CD14-positive monocyte (primary cell): ENCODE measurements at regions not wholly inside any gene's neighbourhood (a gene's known extent, or its start where the extent isn't known, plus 50 kb on each side); places are given as distances from the start of the nearest gene placed in this dataset.
A peak's percentile ranks its signal among the peaks of the same experiment; 100 is the strongest.

Experiments
- DNase-seq, 3 donors: peaks; one replicate each; pipeline ENCODE4 v3.0.0-alpha.2; 2011 to 2022
- H2AFZ ChIP-seq: 2 replicates; pipeline ENCODE4 v1.6.0; 2012; ENCODE audit warnings: mild to moderate bottlenecking, low read depth, low read length, inconsistent platforms; ENCODE audit not compliant: insufficient read depth, poor library complexity, severe bottlenecking
- H3K27ac ChIP-seq, 2 donors: 1 replicate in 1 of 2; 2 replicates in 1 of 2; pipeline ENCODE4 v1.5.1; 2012 to 2013; ENCODE audit warnings: low read length in 2 of 2, control low read depth in 1 of 2, inconsistent platforms in 1 of 2, low read depth in 1 of 2, mild to moderate bottlenecking in 1 of 2
- H3K27me3 ChIP-seq, 2 donors: one replicate each; pipeline versions ENCODE4 v1.6.0 to v1.6.1; 2011 to 2013; ENCODE audit warnings: low read length in 2 of 2; ENCODE audit not compliant: control insufficient read depth in 2 of 2, insufficient read depth in 2 of 2
- H3K36me3 ChIP-seq, 2 donors: replicated peaks in 1 of 2; 1 replicate in 1 of 2; 2 replicates in 1 of 2; pipeline versions ENCODE4 v1.5.1 to v1.6.1; 2012 to 2013; ENCODE audit warnings: low read length in 2 of 2, control low read depth in 1 of 2, inconsistent platforms in 1 of 2, mild to moderate bottlenecking in 1 of 2; ENCODE audit not compliant: insufficient read depth in 2 of 2, control insufficient read depth in 1 of 2
- H3K4me1 ChIP-seq, 2 donors: 1 replicate in 1 of 2; 2 replicates in 1 of 2; pipeline versions ENCODE4 v1.5.1 to v1.6.1; 2012 to 2013; ENCODE audit warnings: low read length in 2 of 2, control low read depth in 1 of 2, inconsistent platforms in 1 of 2, mild to moderate bottlenecking in 1 of 2, moderate library complexity in 1 of 2; ENCODE audit not compliant: insufficient read depth in 2 of 2, control insufficient read depth in 1 of 2
- H3K4me2 ChIP-seq: replicated peaks from 2 replicates; pipeline ENCODE3; 2012; ENCODE audit warnings: low read length, moderate library complexity, mild to moderate bottlenecking; ENCODE audit not compliant: poor library complexity, severe bottlenecking; ENCODE audit errors: extremely low read depth
- H3K4me3 ChIP-seq, 3 experiments: fragments of 200-600 bp in 1 of 3; sonication (generic) in 1 of 3; replicated peaks in 1 of 3; 1 replicate in 2 of 3; 2 replicates in 1 of 3; pipeline ENCODE4 v1.5.1; 2011 to 2013; ENCODE audit warnings: low read length in 3 of 3, mild to moderate bottlenecking in 3 of 3, control low read depth in 2 of 3, low read depth in 2 of 3, inconsistent platforms in 1 of 3, moderate library complexity in 1 of 3
- H3K79me2 ChIP-seq: 2 replicates; pipeline ENCODE4 v1.6.0; 2012; ENCODE audit warnings: mild to moderate bottlenecking, control low read depth, inconsistent platforms, low read length, moderate library complexity; ENCODE audit not compliant: insufficient read depth
- H3K9ac ChIP-seq: 2 replicates; pipeline ENCODE4 v1.6.0; 2017; ENCODE audit warnings: low read length, mild to moderate bottlenecking; ENCODE audit not compliant: insufficient read depth, poor library complexity, severe bottlenecking
- H3K9me3 ChIP-seq, 2 donors: replicated peaks in 1 of 2; 1 replicate in 1 of 2; 2 replicates in 1 of 2; pipeline versions ENCODE4 v1.5.1 to v1.6.1; 2012 to 2013; ENCODE audit warnings: low read length in 2 of 2, control low read depth in 1 of 2; ENCODE audit not compliant: control insufficient read depth in 1 of 2, insufficient read depth in 1 of 2
- H4K20me1 ChIP-seq: 2 replicates; pipeline ENCODE4 v1.6.0; 2012; ENCODE audit warnings: mild to moderate bottlenecking, low read length, control low read depth, moderate library complexity; ENCODE audit not compliant: insufficient read depth
- H3K27ac Mint-ChIP-seq, 7 donors: one replicate each; pipeline ENCODE4 v1.8.0; 2020; ENCODE audit warnings: mild to moderate bottlenecking in 7 of 7, mixed read lengths in 7 of 7, moderate library complexity in 6 of 7, inconsistent platforms in 2 of 7
- H3K27me3 Mint-ChIP-seq, 3 donors: one replicate each; pipeline ENCODE4 v1.8.0; 2021 to 2022; ENCODE audit warnings: low read depth in 3 of 3, mild to moderate bottlenecking in 3 of 3, mixed read lengths in 3 of 3, moderate library complexity in 3 of 3, inconsistent platforms in 1 of 3
- H3K36me3 Mint-ChIP-seq, 2 donors: one replicate each; pipeline ENCODE4 v1.8.0; 2020; ENCODE audit warnings: mixed read lengths in 2 of 2, inconsistent platforms in 1 of 2, mild to moderate bottlenecking in 1 of 2
- H3K4me1 Mint-ChIP-seq: one replicate; pipeline ENCODE4 v1.8.0; 2020; ENCODE audit warnings: mild to moderate bottlenecking, mixed read lengths
- H3K4me3 Mint-ChIP-seq, 2 donors: one replicate each; pipeline ENCODE4 v1.8.0; 2020; ENCODE audit warnings: mild to moderate bottlenecking in 2 of 2, mixed read lengths in 2 of 2, moderate library complexity in 1 of 2
- H3K9me3 Mint-ChIP-seq, 7 donors: one replicate each; pipeline ENCODE4 v1.8.0; 2020 to 2022; ENCODE audit warnings: mixed read lengths in 7 of 7, mild to moderate bottlenecking in 6 of 7, moderate library complexity in 6 of 7, inconsistent platforms in 2 of 7
- whole genome bisulfite sequencing: methylation state at CpG from one replicate; pipeline ENCODE4 v1.1.5; 2013; ENCODE audit warnings: missing lambda C conversion rate; ENCODE audit not compliant: insufficient coverage; 5-methylcytosine and 5-hydroxymethylcytosine counted together
- intact Hi-C, 2 donors: fragments of 100-400 bp; cut with micrococcal nuclease; formaldehyde crosslinking; loops; one replicate each; pipeline versions ENCODE4 v1.15.0 to v1.15.1; 2023
- TF ChIP-seq, protein P1 (sequence below): fragments of 200-600 bp; IDR thresholded peaks from one replicate; pipeline ENCODE4 v1.8.0; 2022; ENCODE audit warnings: antibody characterized with exemption, mild to moderate bottlenecking

DNA sequence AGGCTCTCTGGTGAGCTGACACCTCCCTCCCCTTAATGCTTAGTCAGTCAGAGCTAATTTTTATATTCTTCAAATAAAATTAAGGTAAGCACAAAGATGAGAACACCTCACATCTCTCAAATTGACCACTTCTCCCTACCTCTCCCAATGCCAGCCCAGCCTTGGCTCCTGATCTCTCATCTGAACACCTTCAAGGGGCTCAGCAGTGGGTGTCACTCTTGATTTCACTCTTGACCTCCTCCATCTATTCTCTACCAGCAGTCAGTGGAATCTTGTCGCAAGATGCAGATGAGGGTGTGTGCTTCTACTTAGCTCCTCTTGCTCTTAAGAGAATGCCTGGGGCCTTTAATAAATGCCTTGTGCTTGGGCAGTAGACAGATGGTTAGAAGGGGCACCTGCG is 309.0 kb upstream of the IRX3 start:
- no peaks in the 10 kb centered on the region for H3K36me3 Mint-ChIP-seq
- Histone ChIP-seq H3K9me3 (peaks cover 0 to 4% of the 10 kb centered on the region in 2 donors), H3K4me3 (no peak overlapping the region), H4K20me1 (no peaks in the 10 kb centered on the region), H3K9ac (no peak overlapping the region), H3K79me2 (no peaks in the 10 kb centered on the region), H3K27ac (no peak overlapping the region), H3K27me3 (peaks cover 6 to 31% of the 10 kb centered on the region in 2 donors), H3K36me3 (no peaks in the 10 kb centered on the region), H3K4me2 (no peak overlapping the region), H2AFZ (no peak overlapping the region), H3K4me1 (no peaks in the 10 kb centered on the region)
- no peak overlapping the region for H3K4me3 Mint-ChIP-seq
- H3K4me1 Mint-ChIP-seq: no peaks in the 10 kb centered on the region
- DNase-seq: no peak
- H3K9me3 Mint-ChIP-seq: peaks cover 0 to 9% (median 2%) of the 10 kb centered on the region in 7 donors
- H3K27me3 Mint-ChIP-seq: peaks cover 14 to 27% (median 24%) of the 10 kb centered on the region in 3 donors
- TF ChIP-seq, protein P1, sequence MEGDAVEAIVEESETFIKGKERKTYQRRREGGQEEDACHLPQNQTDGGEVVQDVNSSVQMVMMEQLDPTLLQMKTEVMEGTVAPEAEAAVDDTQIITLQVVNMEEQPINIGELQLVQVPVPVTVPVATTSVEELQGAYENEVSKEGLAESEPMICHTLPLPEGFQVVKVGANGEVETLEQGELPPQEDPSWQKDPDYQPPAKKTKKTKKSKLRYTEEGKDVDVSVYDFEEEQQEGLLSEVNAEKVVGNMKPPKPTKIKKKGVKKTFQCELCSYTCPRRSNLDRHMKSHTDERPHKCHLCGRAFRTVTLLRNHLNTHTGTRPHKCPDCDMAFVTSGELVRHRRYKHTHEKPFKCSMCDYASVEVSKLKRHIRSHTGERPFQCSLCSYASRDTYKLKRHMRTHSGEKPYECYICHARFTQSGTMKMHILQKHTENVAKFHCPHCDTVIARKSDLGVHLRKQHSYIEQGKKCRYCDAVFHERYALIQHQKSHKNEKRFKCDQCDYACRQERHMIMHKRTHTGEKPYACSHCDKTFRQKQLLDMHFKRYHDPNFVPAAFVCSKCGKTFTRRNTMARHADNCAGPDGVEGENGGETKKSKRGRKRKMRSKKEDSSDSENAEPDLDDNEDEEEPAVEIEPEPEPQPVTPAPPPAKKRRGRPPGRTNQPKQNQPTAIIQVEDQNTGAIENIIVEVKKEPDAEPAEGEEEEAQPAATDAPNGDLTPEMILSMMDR: no peak
- 0% methylated on average over 1 of the region's 2 CpGs for WGBS
- H3K27ac Mint-ChIP-seq: no peak overlapping the region
- intact Hi-C loops: no loop called here

DNA sequence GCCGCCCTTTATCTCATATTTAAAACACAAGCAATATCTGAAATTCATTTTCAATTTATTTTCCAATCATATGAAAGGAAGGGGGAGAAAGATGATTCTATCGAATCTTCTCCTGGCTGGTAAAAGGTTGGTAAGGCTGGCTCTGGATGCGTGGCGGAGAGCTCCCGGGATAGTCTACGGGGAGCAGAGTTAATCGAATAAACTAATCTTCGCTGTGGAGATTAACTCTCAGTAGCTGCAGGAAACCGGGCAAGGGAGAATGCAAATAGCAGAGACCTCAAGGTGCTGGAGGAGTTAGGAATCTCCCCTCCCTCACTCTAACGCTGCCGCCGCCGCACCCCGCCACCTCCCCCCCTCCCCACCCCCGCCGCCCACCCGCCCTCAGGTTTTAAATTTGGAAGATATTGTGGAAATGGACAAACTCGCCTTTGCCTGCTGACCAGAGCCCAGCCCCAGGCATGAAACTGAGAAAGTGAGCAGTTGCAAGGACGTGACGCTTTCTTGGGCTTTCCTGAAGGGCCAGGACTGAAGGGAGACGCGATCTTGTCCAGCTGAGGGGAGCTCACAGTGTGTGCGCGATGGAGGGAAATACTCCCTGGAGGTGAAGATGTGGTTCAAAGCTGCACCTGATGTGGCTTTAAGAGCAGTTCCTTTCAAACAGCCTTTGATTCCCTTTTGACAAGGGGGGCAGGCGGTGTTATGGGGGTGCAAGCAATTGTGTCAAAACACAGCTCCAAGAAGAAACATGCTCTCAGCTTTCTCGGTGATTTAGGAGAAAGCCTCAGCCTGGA is 308.2 kb upstream of the IRX3 start:
- no peak overlapping the region for H3K4me2 ChIP-seq
- no peak overlapping the region for H3K9ac ChIP-seq
- H3K27ac ChIP-seq: no peak overlapping the region
- Mint-ChIP-seq H3K36me3 (no peaks in the 10 kb centered on the region), H3K4me1 (no peaks in the 10 kb centered on the region), H3K4me3 (peak overlapping the region in 1 of 2 donors; percentile 14), H3K27ac (no peak overlapping the region), H3K27me3 (peaks cover 14 to 31% (median 24%) of the 10 kb centered on the region in 3 donors), H3K9me3 (peaks cover 0 to 7% (median 0%) of the 10 kb centered on the region in 7 donors)
- 17% methylated on average over 12 of the region's 26 CpGs for WGBS
- H3K36me3 ChIP-seq: no peaks in the 10 kb centered on the region
- H3K79me2 ChIP-seq: no peaks in the 10 kb centered on the region
- no peaks in the 10 kb centered on the region for H3K4me1 ChIP-seq
- TF ChIP-seq, protein P1: no peak
- no peaks in the 10 kb centered on the region for H4K20me1 ChIP-seq
- peaks cover 0 to 4% of the 10 kb centered on the region in 2 donors for H3K9me3 ChIP-seq
- peaks cover 6 to 31% of the 10 kb centered on the region in 2 donors for H3K27me3 ChIP-seq
- no peak overlapping the region for H3K4me3 ChIP-seq
- intact Hi-C loops: no loop called here
- no peak overlapping the region for H2AFZ ChIP-seq
- DNase-seq: no peak
